SK-N-SH treated with all-trans-retinoic acid at 6 μM for 48 hours (cell line): ENCODE measurements at regions not wholly inside any gene's neighbourhood (a gene's known extent, or its start where the extent isn't known, plus 50 kb on each side); places are given as distances from the start of the nearest gene placed in this dataset.

Source experiments
- ARNTL ChIP-seq: fragments of 450-650 bp; formaldehyde crosslinking; IDR thresholded peaks from 2 replicates; pipeline ENCODE4 v1.5.0; 2020; ENCODE audit warnings: low read depth, mild to moderate bottlenecking, moderate library complexity, borderline replicate concordance
- BACH2 ChIP-seq: fragments of 250-450 bp; sonication (Bioruptor Pico); IDR thresholded peaks from 2 replicates; pipeline ENCODE4 v1.9.0; 2021; ENCODE audit warnings: mild to moderate bottlenecking, borderline replicate concordance
- CREB5 ChIP-seq: fragments of 250-450 bp; sonication (Bioruptor Pico); IDR thresholded peaks from 2 replicates; pipeline ENCODE4 v1.5.1; 2020; ENCODE audit warnings: low read depth, mild to moderate bottlenecking, moderate library complexity
- CSDC2 ChIP-seq: fragments of 250-450 bp; sonication (Bioruptor Pico); IDR thresholded peaks from 2 replicates; pipeline ENCODE4 v1.5.0; 2020; ENCODE audit warnings: mild to moderate bottlenecking, moderate library complexity
- ESRRG ChIP-seq: fragments of 250-450 bp; sonication (Bioruptor Pico); IDR thresholded peaks from 2 replicates; pipeline ENCODE4 v1.6.1; 2021; ENCODE audit warnings: mild to moderate bottlenecking
- POU6F1 ChIP-seq: fragments of 250-450 bp; sonication (Bioruptor Pico); IDR thresholded peaks from 2 replicates; pipeline ENCODE4 v1.8.0; 2021; ENCODE audit warnings: low read depth, mild to moderate bottlenecking, moderate library complexity, borderline replicate concordance
- SNAI2 ChIP-seq: fragments of 250-450 bp; sonication (Bioruptor Pico); IDR thresholded peaks from 2 replicates; pipeline ENCODE4 v1.5.0; 2020; ENCODE audit warnings: mild to moderate bottlenecking, moderate library complexity
- TCF4 ChIP-seq: fragments of 250-450 bp; sonication (Bioruptor Pico); IDR thresholded peaks from 2 replicates; pipeline ENCODE4 v1.8.0; 2021; ENCODE audit warnings: mild to moderate bottlenecking, moderate library complexity, borderline replicate concordance
- ZC3H10 ChIP-seq: fragments of 250-450 bp; sonication (Bioruptor Pico); IDR thresholded peaks from 2 replicates; pipeline ENCODE4 v1.5.1; 2021; ENCODE audit warnings: mild to moderate bottlenecking, moderate library complexity
- ZFP3 ChIP-seq: fragments of 250-450 bp; sonication (Bioruptor Pico); IDR thresholded peaks from 2 replicates; pipeline ENCODE4 v1.5.0; 2020; ENCODE audit warnings: mild to moderate bottlenecking, moderate library complexity
- ZFP30 ChIP-seq: fragments of 450-650 bp; formaldehyde crosslinking; IDR thresholded peaks from 2 replicates; pipeline ENCODE4 v1.5.0; 2022; ENCODE audit warnings: mild to moderate bottlenecking, moderate library complexity
- ZNF70 ChIP-seq: fragments of 450-650 bp; formaldehyde crosslinking; IDR thresholded peaks from 2 replicates; pipeline ENCODE4 v1.5.0; 2020; ENCODE audit warnings: mild to moderate bottlenecking, moderate library complexity
- ZNF8 ChIP-seq: fragments of 450-650 bp; formaldehyde crosslinking; IDR thresholded peaks from 2 replicates; pipeline ENCODE4 v1.5.0; 2020; ENCODE audit warnings: mild to moderate bottlenecking, moderate library complexity

GRCh38 chr13:80558074-80558473 lies 217.1 kb upstream of the SPRY2 start:
- TF ChIP-seq ZFP3 (CRISPR knock-in tag) (no peak), SNAI2 (CRISPR knock-in tag) (no peak), ZC3H10 (CRISPR knock-in tag) (no peak), POU6F1 (CRISPR knock-in tag) (no peak), ARNTL (CRISPR knock-in tag) (no peak), ESRRG (no peak), CREB5 (CRISPR knock-in tag) (no peak), ZNF8 (CRISPR knock-in tag) (no peak), TCF4 (CRISPR knock-in tag) (no peak), ZFP30 (CRISPR knock-in tag) (no peak), ZNF70 (no peak), CSDC2 (CRISPR knock-in tag) (no peak), BACH2 (no peak)
